Right renal pelvis (tissue), 4 donors: ENCODE measurements at regions not wholly inside any gene's neighbourhood (a gene's known extent, or its start where the extent isn't known, plus 50 kb on each side); places are given as distances from the start of the nearest gene placed in this dataset.

ENCODE experiments used
- DNase-seq, 4 donors: peaks; one replicate each; pipeline ENCODE4 v3.0.0-alpha.2; 2013; ENCODE audit warnings: low read depth in 4 of 4, low spot score in 3 of 4, missing footprints in 1 of 4

- DNase-seq, result no peak
Observed at GRCh38 chr22:48885271-48885918, 942.3 kb downstream of the BRD1 start.

GRCh38 chr22:48884786-48885185, 942.9 kb downstream of the BRD1 start:
- no peak for DNase-seq

GRCh38 chr22:48884324-48884723, 943.3 kb downstream of the BRD1 start:
- DNase-seq, result no peak

GRCh38 chr22:48883211-48883960, 944.3 kb downstream of the BRD1 start:
- no peak for DNase-seq

GRCh38 chr22:48882636-48883200, 945.0 kb downstream of the BRD1 start:
- no peak for DNase-seq

GRCh38 chr22:48881326-48881980, 946.2 kb downstream of the BRD1 start:
- DNase-seq, result no peak

GRCh38 chr22:48880749-48881148, 946.9 kb downstream of the BRD1 start:
- DNase-seq, result no peak

- no peak for DNase-seq
Observed at GRCh38 chr22:48876951-48877350, 950.7 kb downstream of the BRD1 start.

- DNase-seq, result no peak
Observed at GRCh38 chr22:48874956-48875355, 952.7 kb downstream of the BRD1 start.

GRCh38 chr22:48873191-48873520, 954.5 kb downstream of the BRD1 start:
- DNase-seq, result no peak

GRCh38 chr22:48872271-48873190, 955.1 kb downstream of the BRD1 start:
- no peak for DNase-seq

- DNase-seq, result no peak
Observed at GRCh38 chr22:48871176-48871840, 956.4 kb downstream of the BRD1 start.

- DNase-seq, result no peak
Observed at GRCh38 chr22:48870436-48870835, 957.2 kb downstream of the BRD1 start.

GRCh38 chr22:48869788-48870187, 957.9 kb downstream of the BRD1 start:
- DNase-seq, result no peak

GRCh38 chr22:48869161-48869560, 958.5 kb downstream of the BRD1 start:
- no peak for DNase-seq

- no peak for DNase-seq
Observed at GRCh38 chr22:48868554-48868953, 959.1 kb downstream of the BRD1 start.

- DNase-seq, result no peak
Observed at GRCh38 chr22:48867891-48868290, 959.8 kb downstream of the BRD1 start.

GRCh38 chr22:48866906-48867681, 960.6 kb downstream of the BRD1 start:
- DNase-seq, result no peak

- no peak for DNase-seq
Observed at GRCh38 chr22:48864748-48865147, 962.9 kb downstream of the BRD1 start.
